Endothelial cell (in vitro differentiated cells): ENCODE measurements at regions not wholly inside any gene's neighbourhood (a gene's known extent, or its start where the extent isn't known, plus 50 kb on each side); places are given as distances from the start of the nearest gene placed in this dataset.

Experiments used
- DNase-seq: peaks from one replicate; pipeline ENCODE4 v3.0.0; 2021; ENCODE audit warnings: low spot score
- H3K27ac Mint-ChIP-seq: one replicate; pipeline ENCODE4 v1.8.0; 2021; ENCODE audit warnings: mixed read lengths, inconsistent platforms; ENCODE audit not compliant: unreplicated experiment
- H3K27me3 Mint-ChIP-seq: one replicate; pipeline ENCODE4 v1.8.0; 2021; ENCODE audit warnings: mild to moderate bottlenecking, moderate library complexity, mixed read lengths, inconsistent platforms; ENCODE audit not compliant: unreplicated experiment
- H3K36me3 Mint-ChIP-seq: one replicate; pipeline ENCODE4 v1.8.0; 2021; ENCODE audit warnings: mild to moderate bottlenecking, low read depth, mixed read lengths, inconsistent platforms; ENCODE audit not compliant: unreplicated experiment
- H3K4me1 Mint-ChIP-seq: one replicate; pipeline ENCODE4 v1.8.0; 2021; ENCODE audit warnings: mild to moderate bottlenecking, mixed read lengths, inconsistent platforms; ENCODE audit not compliant: unreplicated experiment
- H3K4me3 Mint-ChIP-seq: one replicate; pipeline ENCODE4 v1.8.0; 2021; ENCODE audit warnings: mild to moderate bottlenecking, mixed read lengths, inconsistent platforms; ENCODE audit not compliant: unreplicated experiment
- H3K9me3 Mint-ChIP-seq: one replicate; pipeline ENCODE4 v1.8.0; 2021; ENCODE audit warnings: mixed read lengths, inconsistent platforms; ENCODE audit not compliant: unreplicated experiment
- CTCF ChIP-seq: fragments of 200-600 bp; sonication (generic); IDR thresholded peaks from one replicate; pipeline ENCODE4 v1.5.0; 2021; ENCODE audit warnings: antibody characterized with exemption; ENCODE audit not compliant: unreplicated experiment

GRCh38 chr12:78398750-78399149 lies 465.8 kb upstream of the SYT1 start:
- H3K4me3 Mint-ChIP-seq = no peak overlapping the region
- no peak overlapping the region for H3K27ac Mint-ChIP-seq
- peaks cover 2% of the 10 kb centered on the region for H3K27me3 Mint-ChIP-seq
- DNase-seq = no peak
- H3K4me1 Mint-ChIP-seq = no peaks in the 10 kb centered on the region
- H3K9me3 Mint-ChIP-seq = no peaks in the 10 kb centered on the region
- no peaks in the 10 kb centered on the region for H3K36me3 Mint-ChIP-seq
- TF ChIP-seq CTCF = no peak

- no peak for TF ChIP-seq CTCF
- DNase-seq = no peak
- Mint-ChIP-seq H3K27ac (no peak overlapping the region), H3K36me3 (no peaks in the 10 kb centered on the region), H3K4me3 (no peak overlapping the region), H3K27me3 (peaks cover 2% of the 10 kb centered on the region), H3K4me1 (no peaks in the 10 kb centered on the region), H3K9me3 (no peaks in the 10 kb centered on the region)
Observed at GRCh38 chr12:78402366-78403134, 462.0 kb upstream of the SYT1 start.

DNA sequence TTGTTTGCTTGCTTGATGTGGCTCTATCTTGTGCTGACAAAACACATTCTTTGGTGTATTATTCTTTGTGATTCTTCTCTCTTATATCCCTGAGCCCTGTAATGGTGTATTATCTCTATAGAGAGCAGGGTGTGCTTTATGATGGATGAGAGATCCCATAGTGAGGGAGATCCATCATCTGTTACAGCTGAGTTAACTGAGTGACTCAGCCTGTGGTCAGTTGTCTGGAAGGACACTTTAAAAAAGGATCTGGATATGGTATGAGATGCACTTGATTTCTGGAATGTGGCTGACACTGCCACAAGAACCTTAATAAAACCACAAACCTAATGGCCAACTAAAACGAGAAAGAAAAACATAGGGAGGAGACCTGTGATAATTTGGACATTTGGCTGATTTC lies 461.4 kb upstream of the SYT1 start:
- TF ChIP-seq CTCF = no peak
- no peak for DNase-seq
- Mint-ChIP-seq H3K36me3 (no peaks in the 10 kb centered on the region), H3K27ac (no peak overlapping the region), H3K4me1 (no peaks in the 10 kb centered on the region), H3K9me3 (no peaks in the 10 kb centered on the region), H3K27me3 (peaks cover 2% of the 10 kb centered on the region), H3K4me3 (no peak overlapping the region)

DNA sequence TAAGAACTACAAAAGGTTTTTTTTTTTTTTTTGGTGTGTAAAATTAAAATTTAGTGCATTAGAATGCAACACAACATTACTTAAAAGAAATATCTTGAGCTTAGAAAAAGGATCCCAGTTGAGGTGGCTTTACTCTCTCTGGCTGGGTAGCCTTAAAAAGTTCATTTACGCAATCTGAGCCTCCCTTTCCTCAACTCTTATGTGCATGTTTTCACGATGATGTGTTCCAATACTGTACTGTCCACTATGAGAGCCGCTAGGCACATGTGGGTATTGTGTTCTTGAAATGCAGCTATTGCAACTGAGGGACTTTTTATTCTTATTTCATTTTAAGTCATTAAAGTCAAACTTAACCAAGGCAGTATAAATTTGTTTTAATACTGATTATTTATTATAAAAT lies 460.9 kb upstream of the SYT1 start:
- TF ChIP-seq CTCF = no peak
- Mint-ChIP-seq H3K36me3 (no peaks in the 10 kb centered on the region), H3K27me3 (peaks cover 2% of the 10 kb centered on the region), H3K4me1 (no peaks in the 10 kb centered on the region), H3K27ac (no peak overlapping the region), H3K4me3 (no peak overlapping the region), H3K9me3 (no peaks in the 10 kb centered on the region)
- DNase-seq = no peak

DNA sequence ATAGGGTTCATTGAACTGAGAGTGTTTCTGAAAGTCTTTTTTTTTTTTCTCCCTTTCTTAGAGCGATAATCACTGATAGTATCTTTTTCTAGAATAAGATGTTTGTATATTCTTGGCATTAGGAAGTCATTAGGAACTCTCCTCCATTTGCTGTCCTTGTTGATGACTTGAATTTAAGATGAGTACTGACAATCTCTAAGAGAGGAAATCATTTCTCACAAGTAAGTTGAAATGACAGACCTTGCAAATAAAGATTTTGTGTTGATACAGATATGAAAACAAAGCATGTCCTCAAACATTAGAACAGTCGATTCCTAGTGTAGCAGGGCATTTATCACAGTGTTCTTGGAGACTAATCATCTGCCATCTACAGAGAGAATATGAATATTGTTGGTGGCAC lies 458.4 kb upstream of the SYT1 start:
- Mint-ChIP-seq H3K9me3 (no peaks in the 10 kb centered on the region), H3K27me3 (no peaks in the 10 kb centered on the region), H3K4me1 (no peaks in the 10 kb centered on the region), H3K36me3 (no peaks in the 10 kb centered on the region), H3K4me3 (no peak overlapping the region), H3K27ac (no peak overlapping the region)
- TF ChIP-seq CTCF = no peak
- DNase-seq = no peak
